Sigmoid colon (tissue), 6 donors: ENCODE measurements at regions not wholly inside any gene's neighbourhood (a gene's known extent, or its start where the extent isn't known, plus 50 kb on each side); places are given as distances from the start of the nearest gene placed in this dataset.

Experiments
- DNase-seq: peaks from one replicate; pipeline ENCODE4 v3.0.0-alpha.2; 2019
- H3K27ac ChIP-seq, 4 donors: fragments of 200-600 bp; sonication (generic); one replicate each; pipeline ENCODE4 v1.5.1; 2016 to 2019; ENCODE audit warnings: mild to moderate bottlenecking in 1 of 4
- H3K27me3 ChIP-seq, 3 donors: fragments of 200-600 bp; sonication (generic); one replicate each; pipeline ENCODE4 v1.5.1; 2019; ENCODE audit warnings: mild to moderate bottlenecking in 1 of 3
- H3K36me3 ChIP-seq, 4 donors: fragments of 200-600 bp; sonication (generic); one replicate each; pipeline ENCODE4 v1.5.1; 2016 to 2019
- H3K4me1 ChIP-seq, 4 donors: fragments of 200-600 bp; sonication (generic); one replicate each; pipeline ENCODE4 v1.5.1; 2017 to 2019
- H3K4me3 ChIP-seq, 4 donors: fragments of 200-600 bp; sonication (generic); one replicate each; pipeline ENCODE4 v1.5.1; 2017 to 2019; ENCODE audit warnings: mild to moderate bottlenecking in 2 of 4, moderate library complexity in 1 of 4
- H3K9me3 ChIP-seq, 4 donors: fragments of 200-600 bp in 3 of 4; sonication (generic) in 3 of 4; one replicate each; pipeline versions ENCODE4 v1.5.1 to v1.6.1; 2013 to 2019
- EP300 ChIP-seq, 4 donors: sonication (generic); formaldehyde crosslinking; IDR thresholded peaks; one replicate each; pipeline ENCODE4 v1.6.1; 2017; ENCODE audit warnings: antibody characterized with exemption in 4 of 4
- POLR2A ChIP-seq, 2 donors: fragments of 450-650 bp; IDR thresholded peaks; one replicate each; pipeline ENCODE4 v1.6.1; 2016; ENCODE audit warnings: antibody characterized with exemption in 2 of 2, mild to moderate bottlenecking in 2 of 2, moderate library complexity in 2 of 2
- POLR2AphosphoS5 ChIP-seq, 4 donors: sonication (generic); formaldehyde crosslinking; IDR thresholded peaks; one replicate each; pipeline ENCODE4 v1.6.1; 2017; ENCODE audit warnings: antibody characterized with exemption in 4 of 4
- WGBS, 2 donors: extraction: QIAGEN DNeasy Blood & Tissue Kit; methylation state at CpG; one replicate each; pipeline ENCODE4 v1.1.7; 2013; 5-methylcytosine and 5-hydroxymethylcytosine counted together
- intact Hi-C: fragments of 100-400 bp; cut with DNase I; formaldehyde crosslinking; loops from one replicate; pipeline ENCODE4 v1.15.1; 2023
- TF ChIP-seq, protein P1 (sequence below), 4 experiments: fragments of 450-650 bp in 3 of 4; fragments of 200-600 bp in 1 of 4; IDR thresholded peaks; one replicate each; pipeline ENCODE4 v1.5.1; 2016 to 2019; ENCODE audit warnings: antibody characterized with exemption in 4 of 4, mild to moderate bottlenecking in 3 of 4, moderate library complexity in 2 of 4
- donor health status: healthy with polysubstance abuse.
- donor health status: healthy.

DNA sequence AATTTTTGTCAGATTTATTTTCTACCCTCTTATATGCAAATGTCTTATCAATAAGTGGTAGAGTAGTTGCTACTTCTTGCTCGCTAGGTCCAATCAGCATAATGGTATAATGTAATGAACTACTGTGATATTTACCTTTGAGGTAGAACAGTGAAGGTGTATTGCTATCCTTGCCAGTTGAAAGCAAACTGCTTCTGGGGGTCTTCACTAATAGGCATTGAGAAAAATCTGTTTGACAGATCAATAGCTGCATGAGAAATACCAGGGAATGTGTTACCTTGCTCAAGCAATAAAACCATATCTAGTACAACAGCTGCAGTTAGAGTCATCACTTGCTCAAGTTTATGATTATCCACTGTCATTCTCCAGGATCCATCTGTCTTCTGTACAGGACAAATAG is 50.1 kb upstream of the EFEMP1 start:
- H3K36me3 ChIP-seq, result no peaks in the 10 kb centered on the region
- DNase-seq, result no peak
- H3K4me3 ChIP-seq, result no peak overlapping the region
- WGBS, 2 donors, result 93 to 95% methylated on average over 1 of the region's 1 CpG
- H3K27ac ChIP-seq, result no peak overlapping the region
- H3K9me3 ChIP-seq, result no peaks in the 10 kb centered on the region
- no peaks in the 10 kb centered on the region for H3K27me3 ChIP-seq
- intact Hi-C loops, result no loop called here
- H3K4me1 ChIP-seq, result peaks cover 0 to 5% (median 0%) of the 10 kb centered on the region in 4 donors
- TF ChIP-seq EP300 (IDR thresholded peaks at IDR 0.05) (no peak), POLR2AphosphoS5 (IDR thresholded peaks at IDR 0.05) (no peak), POLR2A (IDR thresholded peaks at IDR 0.05) (no peak)
- TF ChIP-seq, protein P1, sequence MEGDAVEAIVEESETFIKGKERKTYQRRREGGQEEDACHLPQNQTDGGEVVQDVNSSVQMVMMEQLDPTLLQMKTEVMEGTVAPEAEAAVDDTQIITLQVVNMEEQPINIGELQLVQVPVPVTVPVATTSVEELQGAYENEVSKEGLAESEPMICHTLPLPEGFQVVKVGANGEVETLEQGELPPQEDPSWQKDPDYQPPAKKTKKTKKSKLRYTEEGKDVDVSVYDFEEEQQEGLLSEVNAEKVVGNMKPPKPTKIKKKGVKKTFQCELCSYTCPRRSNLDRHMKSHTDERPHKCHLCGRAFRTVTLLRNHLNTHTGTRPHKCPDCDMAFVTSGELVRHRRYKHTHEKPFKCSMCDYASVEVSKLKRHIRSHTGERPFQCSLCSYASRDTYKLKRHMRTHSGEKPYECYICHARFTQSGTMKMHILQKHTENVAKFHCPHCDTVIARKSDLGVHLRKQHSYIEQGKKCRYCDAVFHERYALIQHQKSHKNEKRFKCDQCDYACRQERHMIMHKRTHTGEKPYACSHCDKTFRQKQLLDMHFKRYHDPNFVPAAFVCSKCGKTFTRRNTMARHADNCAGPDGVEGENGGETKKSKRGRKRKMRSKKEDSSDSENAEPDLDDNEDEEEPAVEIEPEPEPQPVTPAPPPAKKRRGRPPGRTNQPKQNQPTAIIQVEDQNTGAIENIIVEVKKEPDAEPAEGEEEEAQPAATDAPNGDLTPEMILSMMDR (IDR thresholded peaks at IDR 0.05), result no peak

DNA sequence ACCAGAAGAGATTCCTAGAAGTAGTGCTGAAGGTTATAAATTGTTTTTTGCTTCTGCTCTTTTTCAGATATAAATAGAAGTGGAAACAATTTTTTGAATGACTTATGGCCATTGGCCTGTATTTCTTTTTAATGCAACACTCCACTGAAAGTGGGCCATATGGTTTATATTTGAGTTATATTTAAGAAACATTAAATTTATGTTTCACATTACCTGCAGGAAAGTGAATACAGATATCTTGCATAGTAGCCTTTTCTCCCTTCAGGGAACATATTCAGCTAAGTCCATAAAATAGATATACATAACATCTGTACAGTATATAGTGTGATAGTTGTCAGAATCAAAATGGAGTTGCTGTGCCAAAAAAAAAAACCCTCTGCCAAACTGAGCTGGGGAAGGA is 53.1 kb upstream of the EFEMP1 start:
- no peaks in the 10 kb centered on the region for H3K27me3 ChIP-seq
- TF ChIP-seq EP300 (IDR thresholded peaks at IDR 0.05) (no peak), POLR2AphosphoS5 (IDR thresholded peaks at IDR 0.05) (no peak), POLR2A (IDR thresholded peaks at IDR 0.05) (no peak)
- TF ChIP-seq, protein P1 (IDR thresholded peaks at IDR 0.05), result no peak
- no peak for DNase-seq

DNA sequence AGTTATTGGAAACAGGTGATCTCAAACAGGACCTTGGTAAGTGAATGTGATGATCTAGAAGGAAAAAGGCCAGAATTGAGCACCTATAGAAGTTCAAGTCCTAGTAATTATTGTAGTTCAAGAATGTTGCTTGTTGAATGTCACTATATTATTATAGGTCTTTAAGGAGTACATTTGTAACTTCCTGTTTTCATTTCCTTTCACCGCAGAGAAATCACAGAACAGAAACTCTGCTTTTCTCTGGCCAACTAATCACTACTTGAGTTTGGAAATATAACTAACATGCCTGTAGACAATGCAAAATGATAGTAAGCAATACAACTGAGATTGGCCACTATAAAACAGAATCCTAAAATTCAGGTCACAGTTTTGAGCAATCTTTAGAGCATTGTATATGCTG is 61.8 kb upstream of the EFEMP1 start:
- H3K4me1 ChIP-seq, result no peaks in the 10 kb centered on the region
- H3K9me3 ChIP-seq, result no peaks in the 10 kb centered on the region
- no peaks in the 10 kb centered on the region for H3K27me3 ChIP-seq
- intact Hi-C loops, result no loop called here
- no peak for TF ChIP-seq EP300 (IDR thresholded peaks at IDR 0.05)
- no peak for TF ChIP-seq POLR2A (IDR thresholded peaks at IDR 0.05)
- TF ChIP-seq POLR2AphosphoS5 (IDR thresholded peaks at IDR 0.05), result no peak
- TF ChIP-seq, protein P1 (IDR thresholded peaks at IDR 0.05), result no peak
- no peak overlapping the region for H3K4me3 ChIP-seq
- H3K36me3 ChIP-seq, result no peaks in the 10 kb centered on the region
- 40 to 84% methylated on average over 1 of the region's 1 CpG for WGBS, 2 donors
- no peak overlapping the region for H3K27ac ChIP-seq
- DNase-seq, result no peak

More for the DNA sequence above, 53.1 kb upstream of the EFEMP1 start:
- H3K4me3 ChIP-seq, result no peak overlapping the region
- H3K27ac ChIP-seq, result no peak overlapping the region
- H3K9me3 ChIP-seq, result no peaks in the 10 kb centered on the region
- H3K36me3 ChIP-seq, result no peaks in the 10 kb centered on the region
- H3K4me1 ChIP-seq, result peaks cover 0 to 5% (median 0%) of the 10 kb centered on the region in 4 donors
- intact Hi-C loops, result no loop called here

DNA sequence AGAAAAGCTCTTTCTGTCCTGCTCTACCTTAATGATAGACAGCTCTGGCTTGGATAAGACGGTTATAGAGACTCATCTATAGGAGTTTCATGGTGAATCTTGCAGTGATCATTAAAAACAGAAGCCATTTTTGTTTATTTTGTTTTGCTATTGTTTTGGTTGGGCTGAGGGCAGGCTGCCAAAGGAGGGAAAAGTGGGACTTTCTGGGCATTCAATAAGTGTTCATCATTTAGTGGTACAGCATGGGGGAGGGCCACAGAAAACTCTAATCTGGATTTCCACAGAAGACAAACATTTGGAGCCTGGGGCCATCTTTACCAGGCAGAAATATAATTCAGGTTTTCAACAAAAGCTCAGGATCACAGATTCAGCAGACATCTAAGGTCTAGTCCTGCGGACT is 62.4 kb upstream of the EFEMP1 start:
- Histone ChIP-seq H3K27me3 (no peaks in the 10 kb centered on the region), H3K4me1 (no peaks in the 10 kb centered on the region), H3K27ac (no peak overlapping the region), H3K36me3 (no peaks in the 10 kb centered on the region), H3K9me3 (no peaks in the 10 kb centered on the region), H3K4me3 (no peak overlapping the region)
- no peak for DNase-seq
- TF ChIP-seq POLR2A (IDR thresholded peaks at IDR 0.05) (no peak), EP300 (IDR thresholded peaks at IDR 0.05) (no peak), POLR2AphosphoS5 (IDR thresholded peaks at IDR 0.05) (no peak)
- TF ChIP-seq, protein P1 (IDR thresholded peaks at IDR 0.05), result no peak
- WGBS, 2 donors, result 84 to 94% methylated on average over 2 of the region's 2 CpGs
- intact Hi-C loops, result no loop called here

DNA sequence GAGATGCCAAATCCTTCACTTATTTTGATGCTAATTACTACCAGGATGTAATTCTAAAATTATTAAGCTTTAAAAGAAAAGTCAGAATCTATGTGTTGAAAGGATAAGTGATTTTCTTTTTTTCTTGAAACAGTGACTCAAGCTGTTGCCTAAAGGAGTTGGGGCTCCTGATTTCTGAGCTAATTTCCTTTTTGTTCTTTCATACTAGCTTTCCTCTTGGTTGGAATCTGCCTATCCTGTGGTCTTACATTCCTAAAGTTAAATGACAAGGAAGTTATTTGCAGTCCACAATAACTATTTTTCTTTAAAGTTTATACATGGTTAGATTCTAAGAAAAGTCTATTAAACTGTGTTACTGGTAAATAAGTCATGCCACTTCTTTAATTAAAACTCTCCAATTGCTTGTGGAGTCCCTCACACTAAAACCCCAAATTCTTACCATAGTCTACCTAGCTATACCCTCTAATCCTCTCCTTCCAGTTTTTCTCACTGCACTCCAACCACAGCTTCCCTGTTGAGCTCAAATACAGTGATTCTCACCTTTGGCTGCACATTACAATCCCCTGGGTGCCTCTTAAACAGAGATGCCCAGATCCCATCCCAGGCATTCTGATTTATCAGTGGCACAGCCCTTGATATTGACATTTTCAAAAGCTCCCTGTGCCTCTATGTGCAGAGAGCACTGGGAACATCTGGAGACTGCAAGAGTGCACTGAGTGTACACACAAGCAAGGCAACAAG is 63.3 kb upstream of the EFEMP1 start:
- Histone ChIP-seq H3K4me3 (no peak overlapping the region), H3K27me3 (no peaks in the 10 kb centered on the region), H3K27ac (no peak overlapping the region), H3K9me3 (no peaks in the 10 kb centered on the region), H3K4me1 (peaks cover 0 to under 1% (median 0%) of the 10 kb centered on the region in 4 donors), H3K36me3 (no peaks in the 10 kb centered on the region)
- TF ChIP-seq POLR2A (IDR thresholded peaks at IDR 0.05) (no peak), EP300 (IDR thresholded peaks at IDR 0.05) (no peak), POLR2AphosphoS5 (IDR thresholded peaks at IDR 0.05) (no peak)
- TF ChIP-seq, protein P1 (IDR thresholded peaks at IDR 0.05), result no peak
- intact Hi-C loops, result no loop called here
- DNase-seq, result no peak
